ENCODE measurements at regions not wholly inside any gene's neighbourhood (a gene's known extent, or its start where the extent isn't known, plus 50 kb on each side); places are given as distances from the start of the nearest gene placed in this dataset.

- H3K27ac ChIP-seq (ENCODE audit: extremely low read length, insufficient read depth, low read length): no peak overlapping the region
- DNase-seq (ENCODE audit: low spot score): no peak
These were observed 312.7 kb upstream of the KCNJ16 start for GRCh38 chr17:69762359-69762758.

GRCh38 chr17:69762766-69763165 is 312.3 kb upstream of the KCNJ16 start:
- CTCF ChIA-PET (ENCODE audit: low intra/inter-chr PET ratio, low total read pairs): no interaction called here
- no peak overlapping the region for H3K4me3 ChIP-seq (replicated peaks in 1 of 3; ENCODE audit: insufficient read depth in 1 of 3, low read depth in 2 of 3, low read length in 3 of 3)
- FAIRE-seq (no peak), DNase-seq (ENCODE audit: low spot score) (no peak), ATAC-seq (no peak)
- H3K27ac ChIP-seq (ENCODE audit: extremely low read length, insufficient read depth, low read length): no peak overlapping the region
- POLR2A ChIA-PET: no interaction called here
- H3K79me2 ChIP-seq (ENCODE audit: insufficient read depth, low read length): no peaks in the 10 kb centered on the region
- 90% methylated on average over 2 of the region's 2 CpGs for WGBS (ENCODE audit: low lambda C conversion rate)
- no peak for TF ChIP-seq HDAC2 (CRISPR knock-in tag; IDR thresholded peaks at IDR 0.05)
- TF ChIP-seq TAF15 (IDR thresholded peaks at IDR 0.05; ENCODE audit: low read depth, low read length, poor library complexity, severe bottlenecking): no peak
- TF ChIP-seq NRL (CRISPR knock-in tag; IDR thresholded peaks at IDR 0.05; ENCODE audit: borderline replicate concordance): no peak
- TF ChIP-seq KLF13 (CRISPR knock-in tag; IDR thresholded peaks at IDR 0.05): no peak
- in situ Hi-C loops (cut with HindIII; ENCODE audit: extremely low pct_ligation_motif_present, low pct_unique_long_range_greater_than_20kb): no loop called here
- BruUV-seq (replicated peaks): no TSS peak
- H2AFZ ChIP-seq (ENCODE audit: low read length): no peak overlapping the region
- intact Hi-C loops (cut with micrococcal nuclease; ENCODE audit: unreplicated experiment): no loop called here
- H3K4me1 ChIP-seq (ENCODE audit: insufficient read depth, low read length): no peaks in the 10 kb centered on the region
- no peak overlapping the region for H3K9ac ChIP-seq (ENCODE audit: insufficient read depth, low read depth, low read length)
- peaks cover 96% of the 10 kb centered on the region for H3K9me3 ChIP-seq (ENCODE audit: low read length)
- H3K27me3 ChIP-seq (ENCODE audit: control insufficient read depth in 1 of 2, insufficient read depth in 2 of 2, low read length in 2 of 2): no peaks in the 10 kb centered on the region
- no peaks in the 10 kb centered on the region for H3K36me3 ChIP-seq (replicated peaks in 1 of 2; ENCODE audit: control insufficient read depth in 1 of 2, insufficient read depth in 2 of 2, low read length in 2 of 2)
- no peak overlapping the region for H3K4me2 ChIP-seq (ENCODE audit: low read depth, low read length)
- H4K20me1 ChIP-seq (ENCODE audit: insufficient read depth, low read length): no peaks in the 10 kb centered on the region

More at GRCh38 chr17:69762359-69762758, 312.7 kb upstream of the KCNJ16 start:
- no peaks in the 10 kb centered on the region for H3K36me3 ChIP-seq (replicated peaks in 1 of 2; ENCODE audit: control insufficient read depth in 1 of 2, insufficient read depth in 2 of 2, low read length in 2 of 2)
- CTCF ChIA-PET (ENCODE audit: low intra/inter-chr PET ratio, low total read pairs): no interaction called here
- FAIRE-seq: no peak
- H4K20me1 ChIP-seq (ENCODE audit: insufficient read depth, low read length): no peaks in the 10 kb centered on the region
- no peak overlapping the region for H3K4me2 ChIP-seq (ENCODE audit: low read depth, low read length)
- no peaks in the 10 kb centered on the region for H3K79me2 ChIP-seq (ENCODE audit: insufficient read depth, low read length)
- WGBS (ENCODE audit: low lambda C conversion rate): 5% methylated on average over 1 of the region's 1 CpG
- no peaks in the 10 kb centered on the region for H3K27me3 ChIP-seq (ENCODE audit: control insufficient read depth in 1 of 2, insufficient read depth in 2 of 2, low read length in 2 of 2)
- H3K9me3 ChIP-seq (ENCODE audit: low read length): peaks cover 96% of the 10 kb centered on the region
- ATAC-seq: no peak
- TF ChIP-seq ZNF143 (CRISPR knock-in tag; IDR thresholded peaks at IDR 0.05) (no peak), MZF1 (CRISPR knock-in tag; IDR thresholded peaks at IDR 0.05; ENCODE audit: borderline replicate concordance) (no peak), SNRNP70 (IDR thresholded peaks at IDR 0.05; ENCODE audit: low read depth, low read length) (no peak), SATB2 (CRISPR knock-in tag; IDR thresholded peaks at IDR 0.05) (no peak), ZNF777 (CRISPR knock-in tag; IDR thresholded peaks at IDR 0.05) (no peak), SIN3A (IDR thresholded peaks at IDR 0.05; ENCODE audit: borderline replicate concordance, low read depth, low read length) (no peak)
- intact Hi-C loops (cut with micrococcal nuclease; ENCODE audit: unreplicated experiment): no loop called here
- POLR2A ChIA-PET: no interaction called here
- no peak overlapping the region for H3K9ac ChIP-seq (ENCODE audit: insufficient read depth, low read depth, low read length)
- no TSS peak for BruUV-seq (replicated peaks)
- no peaks in the 10 kb centered on the region for H3K4me1 ChIP-seq (ENCODE audit: insufficient read depth, low read length)
- in situ Hi-C loops (cut with HindIII; ENCODE audit: extremely low pct_ligation_motif_present, low pct_unique_long_range_greater_than_20kb): no loop called here
- H3K4me3 ChIP-seq (replicated peaks in 1 of 3; ENCODE audit: insufficient read depth in 1 of 3, low read depth in 2 of 3, low read length in 3 of 3): no peak overlapping the region
- H2AFZ ChIP-seq (ENCODE audit: low read length): no peak overlapping the region

Data from HepG2 (cell line).